OCI-LY1 (cell line): ENCODE measurements at regions not wholly inside any gene's neighbourhood (a gene's known extent, or its start where the extent isn't known, plus 50 kb on each side); places are given as distances from the start of the nearest gene placed in this dataset.
A peak's percentile ranks its signal among the peaks of the same experiment; 100 is the strongest.

Experiments used
- H2AFZ ChIP-seq: fragments of 200-600 bp; sonication (generic), shearing (Covaris generic); 2 replicates; pipeline ENCODE4 v1.6.0; 2014; ENCODE audit warnings: antibody characterized with exemption, mild to moderate bottlenecking, low read length
- H3F3A ChIP-seq: fragments of 200-600 bp; sonication (generic), shearing (Covaris generic); 2 replicates; pipeline ENCODE4 v1.6.0; 2014; ENCODE audit warnings: mild to moderate bottlenecking, antibody characterized with exemption, low read length, moderate library complexity; ENCODE audit not compliant: insufficient read depth
- H3K27ac ChIP-seq: fragments of 200-600 bp; sonication (generic); 2 replicates; pipeline ENCODE4 v1.5.1; 2014; ENCODE audit warnings: low read length, mixed run types, mild to moderate bottlenecking, low read depth; ENCODE audit not compliant: poor library complexity, severe bottlenecking
- H3K27me3 ChIP-seq: fragments of 200-600 bp; sonication (generic); 2 replicates; pipeline ENCODE4 v1.6.0; 2014; ENCODE audit warnings: antibody characterized with exemption, mild to moderate bottlenecking, low read length, moderate library complexity; ENCODE audit not compliant: insufficient read depth
- H3K36me3 ChIP-seq: fragments of 200-600 bp; sonication (generic); 2 replicates; pipeline ENCODE4 v1.6.1; 2014; ENCODE audit warnings: mild to moderate bottlenecking, antibody characterized with exemption, low read length, moderate library complexity, mixed read lengths; ENCODE audit not compliant: insufficient read depth
- H3K4me1 ChIP-seq: fragments of 200-600 bp; sonication (generic); 2 replicates; pipeline ENCODE4 v1.5.1; 2014; ENCODE audit warnings: mild to moderate bottlenecking, low read length, moderate library complexity; ENCODE audit not compliant: insufficient read depth, severe bottlenecking
- H3K4me2 ChIP-seq: fragments of 200-600 bp; sonication (generic), shearing (Covaris generic); 2 replicates; pipeline ENCODE4 v1.6.1; 2014; ENCODE audit warnings: low read length
- H3K4me3 ChIP-seq: fragments of 200-600 bp; sonication (generic); 2 replicates; pipeline ENCODE4 v1.5.1; 2014; ENCODE audit warnings: low read length, low read depth, mild to moderate bottlenecking, mixed read lengths; ENCODE audit not compliant: poor library complexity, severe bottlenecking
- H3K79me2 ChIP-seq: fragments of 200-600 bp; shearing (Covaris generic); 2 replicates; pipeline ENCODE4 v1.6.1; 2016; ENCODE audit warnings: mixed run types, low read length, mixed read lengths; ENCODE audit not compliant: insufficient read depth
- H3K9ac ChIP-seq: fragments of 200-600 bp; sonication (generic), shearing (Covaris generic); 2 replicates; pipeline ENCODE4 v1.6.1; 2014; ENCODE audit warnings: mild to moderate bottlenecking, low read length, mixed read lengths
- H3K9me2 ChIP-seq: fragments of 200-600 bp; sonication (generic), shearing (Covaris generic); 2 replicates; pipeline ENCODE4 v1.6.1; 2014; ENCODE audit warnings: low read depth, mild to moderate bottlenecking, low read length, mixed read lengths
- H3K9me3 ChIP-seq: fragments of 200-600 bp; shearing (Covaris generic); 2 replicates; pipeline ENCODE4 v1.6.1; 2014; ENCODE audit warnings: low read length, mixed read lengths
- H4K20me1 ChIP-seq: fragments of 200-600 bp; sonication (generic), shearing (Covaris generic); 2 replicates; pipeline ENCODE4 v1.6.0; 2016; ENCODE audit warnings: mild to moderate bottlenecking, low read length; ENCODE audit not compliant: insufficient read depth
- EZH2 ChIP-seq: fragments of 200-600 bp; sonication (generic), shearing (Covaris generic); IDR thresholded peaks from 2 replicates; pipeline ENCODE4 v1.8.0; 2017; ENCODE audit warnings: borderline replicate concordance, mixed run types, mild to moderate bottlenecking, antibody characterized with exemption, low read length, moderate library complexity, mixed read lengths
- TF ChIP-seq, protein P1 (sequence below): fragments of 200-600 bp; sonication (generic), shearing (Covaris generic); IDR thresholded peaks from 2 replicates; pipeline ENCODE4 v1.5.1; 2017; ENCODE audit warnings: mild to moderate bottlenecking, antibody characterized with exemption, low read length, moderate library complexity, mixed read lengths

DNA sequence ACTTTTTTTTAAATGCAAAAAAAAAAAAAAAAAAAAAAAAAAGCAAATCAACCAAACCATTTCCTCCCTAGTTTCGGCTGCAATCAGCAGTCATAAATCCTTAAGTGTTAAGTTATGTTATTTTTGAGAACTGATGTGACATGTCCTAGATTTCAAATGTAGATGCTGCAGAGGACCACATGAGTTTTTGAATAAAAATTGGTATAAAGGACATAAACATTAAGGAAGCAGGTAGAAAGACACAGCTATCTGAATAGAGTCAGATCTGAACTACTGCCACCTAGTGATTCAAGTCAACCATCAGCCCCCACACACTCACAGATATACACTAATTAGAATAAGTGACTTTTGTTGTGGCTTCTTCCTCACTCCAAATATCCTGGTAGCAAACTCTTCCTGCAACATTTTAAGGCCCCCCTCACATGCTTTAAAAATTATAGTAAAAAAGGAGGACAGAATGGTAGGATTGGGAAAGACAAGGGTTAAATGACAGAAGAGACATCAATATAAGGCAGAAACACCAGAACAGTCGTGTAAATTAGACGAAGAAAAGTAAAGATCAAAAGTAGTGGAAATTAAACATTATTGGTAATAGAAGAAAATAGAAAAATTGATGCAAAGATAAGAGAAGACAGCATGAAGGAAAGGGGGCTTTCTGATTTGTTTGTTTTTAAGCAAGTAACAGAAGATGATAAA, 394.5 kb upstream of the ATP2B1 start:
- H3K27ac ChIP-seq = no peak overlapping the region
- no peaks in the 10 kb centered on the region for H3F3A ChIP-seq
- no peak overlapping the region for H3K9ac ChIP-seq
- H3K9me3 ChIP-seq = no peaks in the 10 kb centered on the region
- peak overlapping the region; percentile 13; the same call in 1 of the 2 replicates for H3K4me2 ChIP-seq
- H3K4me1 ChIP-seq = peaks cover 5% of the 10 kb centered on the region
- H3K27me3 ChIP-seq = no peaks in the 10 kb centered on the region
- no peaks in the 10 kb centered on the region for H3K9me2 ChIP-seq
- H2AFZ ChIP-seq = no peak overlapping the region
- TF ChIP-seq, protein P1, sequence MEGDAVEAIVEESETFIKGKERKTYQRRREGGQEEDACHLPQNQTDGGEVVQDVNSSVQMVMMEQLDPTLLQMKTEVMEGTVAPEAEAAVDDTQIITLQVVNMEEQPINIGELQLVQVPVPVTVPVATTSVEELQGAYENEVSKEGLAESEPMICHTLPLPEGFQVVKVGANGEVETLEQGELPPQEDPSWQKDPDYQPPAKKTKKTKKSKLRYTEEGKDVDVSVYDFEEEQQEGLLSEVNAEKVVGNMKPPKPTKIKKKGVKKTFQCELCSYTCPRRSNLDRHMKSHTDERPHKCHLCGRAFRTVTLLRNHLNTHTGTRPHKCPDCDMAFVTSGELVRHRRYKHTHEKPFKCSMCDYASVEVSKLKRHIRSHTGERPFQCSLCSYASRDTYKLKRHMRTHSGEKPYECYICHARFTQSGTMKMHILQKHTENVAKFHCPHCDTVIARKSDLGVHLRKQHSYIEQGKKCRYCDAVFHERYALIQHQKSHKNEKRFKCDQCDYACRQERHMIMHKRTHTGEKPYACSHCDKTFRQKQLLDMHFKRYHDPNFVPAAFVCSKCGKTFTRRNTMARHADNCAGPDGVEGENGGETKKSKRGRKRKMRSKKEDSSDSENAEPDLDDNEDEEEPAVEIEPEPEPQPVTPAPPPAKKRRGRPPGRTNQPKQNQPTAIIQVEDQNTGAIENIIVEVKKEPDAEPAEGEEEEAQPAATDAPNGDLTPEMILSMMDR = peak; percentile 82
- TF ChIP-seq EZH2 = no peak
- no peaks in the 10 kb centered on the region for H3K79me2 ChIP-seq
- H3K4me3 ChIP-seq = no peak overlapping the region
- H3K36me3 ChIP-seq = no peaks in the 10 kb centered on the region
- no peaks in the 10 kb centered on the region for H4K20me1 ChIP-seq

DNA sequence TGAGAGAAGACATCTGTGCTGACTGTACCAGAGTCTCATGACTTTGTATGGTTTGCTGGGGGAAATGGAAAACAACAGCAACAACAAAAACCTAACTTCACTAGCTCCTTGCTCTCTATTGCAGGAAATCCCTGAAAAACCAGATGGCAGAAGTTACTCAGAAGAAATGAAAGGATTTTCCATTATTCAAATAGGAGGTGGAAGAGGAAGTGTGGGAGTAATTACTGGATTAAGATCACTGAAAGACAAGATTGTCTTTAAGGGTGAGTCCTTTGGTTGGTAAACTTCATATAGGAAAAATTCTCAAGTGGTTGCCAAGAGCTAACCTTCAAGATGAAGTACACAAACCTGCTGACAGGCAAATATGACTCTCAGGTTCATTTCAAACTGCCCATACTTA, 391.9 kb upstream of the ATP2B1 start:
- Histone ChIP-seq H3K27ac (no peak overlapping the region), H3K4me3 (no peak overlapping the region), H3K9me3 (no peaks in the 10 kb centered on the region), H3K9ac (no peak overlapping the region), H3K27me3 (no peaks in the 10 kb centered on the region), H4K20me1 (no peaks in the 10 kb centered on the region), H3F3A (no peaks in the 10 kb centered on the region), H3K36me3 (no peaks in the 10 kb centered on the region), H3K4me2 (no peak overlapping the region), H3K4me1 (peaks cover 9% of the 10 kb centered on the region), H3K79me2 (no peaks in the 10 kb centered on the region), H3K9me2 (no peaks in the 10 kb centered on the region), H2AFZ (no peak overlapping the region)
- TF ChIP-seq EZH2 = no peak
- TF ChIP-seq, protein P1 = no peak

DNA sequence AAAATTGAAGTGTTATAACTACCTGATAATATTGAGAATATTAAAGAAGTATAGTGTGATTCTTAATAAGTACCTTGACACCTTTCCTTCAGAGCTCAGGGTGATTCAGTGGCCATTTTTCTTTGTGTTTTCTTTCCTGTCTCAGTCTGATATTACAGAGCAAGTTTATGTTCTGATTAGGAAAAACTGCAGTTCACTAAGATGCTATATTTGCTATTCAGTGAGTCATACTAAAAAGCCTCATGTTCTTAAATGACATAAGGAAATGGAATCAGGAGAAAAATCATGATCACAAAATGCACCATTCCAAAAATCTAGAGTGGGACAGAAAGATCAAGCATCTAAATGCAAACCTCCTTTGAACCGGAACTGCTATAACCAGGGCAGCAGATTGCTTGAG, 390.6 kb upstream of the ATP2B1 start:
- H3K9me3 ChIP-seq = no peaks in the 10 kb centered on the region
- no peaks in the 10 kb centered on the region for H3K27me3 ChIP-seq
- H3K9ac ChIP-seq = no peak overlapping the region
- no peaks in the 10 kb centered on the region for H4K20me1 ChIP-seq
- no peak overlapping the region for H3K4me3 ChIP-seq
- H3K9me2 ChIP-seq = no peaks in the 10 kb centered on the region
- H3F3A ChIP-seq = no peaks in the 10 kb centered on the region
- no peaks in the 10 kb centered on the region for H3K79me2 ChIP-seq
- TF ChIP-seq EZH2 = no peak
- TF ChIP-seq, protein P1 = no peak
- no peak overlapping the region for H2AFZ ChIP-seq
- no peak overlapping the region for H3K27ac ChIP-seq
- H3K4me1 ChIP-seq = peaks cover 9% of the 10 kb centered on the region
- no peak overlapping the region for H3K4me2 ChIP-seq
- H3K36me3 ChIP-seq = no peaks in the 10 kb centered on the region
